ENCODE measurements at regions not wholly inside any gene's neighbourhood (a gene's known extent, or its start where the extent isn't known, plus 50 kb on each side); places are given as distances from the start of the nearest gene placed in this dataset.

DNA sequence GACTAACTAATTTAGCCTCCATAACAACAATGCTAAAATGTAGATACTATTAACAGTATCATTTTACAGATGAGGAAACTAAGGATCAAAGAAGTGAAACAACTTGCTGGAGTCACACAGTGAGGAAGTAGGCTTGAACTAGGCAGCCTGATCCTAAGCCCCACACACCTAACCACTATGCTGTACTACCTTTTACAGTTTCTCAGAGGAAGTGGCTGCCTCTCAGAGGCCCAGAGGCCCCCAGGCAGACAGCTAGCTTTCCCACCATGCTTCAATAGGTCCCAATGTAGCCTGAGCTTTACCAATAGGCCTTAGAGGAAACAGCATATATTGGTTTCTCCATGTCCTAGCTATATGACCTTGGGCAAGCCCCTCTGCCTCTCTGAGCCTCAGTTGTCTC lies 69.4 kb upstream of the PJA1 start:
- no peak for TF ChIP-seq CTCF (IDR thresholded peaks at IDR 0.05; ENCODE audit: borderline replicate concordance, extremely low read depth, low read length, poor library complexity, severe bottlenecking)

GRCh38 chrX:69232945-69233344 lies 67.7 kb upstream of the PJA1 start:
- no peaks in the 10 kb centered on the region for H3K27me3 ChIP-seq (ENCODE audit: insufficient read depth, low read length, poor library complexity)
- DNase-seq (no peak), ATAC-seq (ENCODE audit: insufficient read depth, low read depth) (no peak)
- H3K4me3 ChIP-seq (ENCODE audit: low read depth in 1 of 2, low read length in 2 of 2), result no peak overlapping the region
- TF ChIP-seq CTCF (IDR thresholded peaks at IDR 0.05; ENCODE audit: borderline replicate concordance, extremely low read depth, low read length, poor library complexity, severe bottlenecking) (no peak), EZH2 (IDR thresholded peaks at IDR 0.05; ENCODE audit: borderline replicate concordance, low read depth, low read length, severe bottlenecking) (no peak)
- no peaks in the 10 kb centered on the region for H3K4me1 ChIP-seq (ENCODE audit: insufficient read depth, low read length)
- no peaks in the 10 kb centered on the region for H3K79me2 ChIP-seq (ENCODE audit: insufficient read depth, low read length)
- no peaks in the 10 kb centered on the region for H4K20me1 ChIP-seq (ENCODE audit: insufficient read depth, low read length)
- no peak overlapping the region for H2AFZ ChIP-seq (ENCODE audit: low read depth, low read length)
- no peaks in the 10 kb centered on the region for H3K36me3 ChIP-seq (ENCODE audit: insufficient read depth, low read length)
- no peak overlapping the region for H3K4me2 ChIP-seq (ENCODE audit: insufficient read depth, low read length)
- H3K9me3 ChIP-seq (ENCODE audit: insufficient read depth, low read length, severe bottlenecking), result no peaks in the 10 kb centered on the region
- H3K9ac ChIP-seq (ENCODE audit: low read depth, low read length), result no peak overlapping the region
- no peak overlapping the region for H3K27ac ChIP-seq (ENCODE audit: low read length)

More for the DNA sequence above, 69.4 kb upstream of the PJA1 start:
- Histone ChIP-seq H3K36me3 (ENCODE audit: insufficient read depth, low read length) (no peaks in the 10 kb centered on the region), H3K27ac (ENCODE audit: low read length) (no peak overlapping the region), H2AFZ (ENCODE audit: low read depth, low read length) (no peak overlapping the region), H4K20me1 (ENCODE audit: insufficient read depth, low read length) (no peaks in the 10 kb centered on the region), H3K4me3 (ENCODE audit: low read depth in 1 of 2, low read length in 2 of 2) (no peak overlapping the region), H3K4me2 (ENCODE audit: insufficient read depth, low read length) (no peak overlapping the region), H3K27me3 (ENCODE audit: insufficient read depth, low read length, poor library complexity) (no peaks in the 10 kb centered on the region), H3K79me2 (ENCODE audit: insufficient read depth, low read length) (no peaks in the 10 kb centered on the region), H3K9me3 (ENCODE audit: insufficient read depth, low read length, severe bottlenecking) (no peaks in the 10 kb centered on the region), H3K9ac (ENCODE audit: low read depth, low read length) (no peak overlapping the region), H3K4me1 (ENCODE audit: insufficient read depth, low read length) (no peaks in the 10 kb centered on the region)
- DNase-seq (no peak), ATAC-seq (ENCODE audit: insufficient read depth, low read depth) (no peak)

DNA sequence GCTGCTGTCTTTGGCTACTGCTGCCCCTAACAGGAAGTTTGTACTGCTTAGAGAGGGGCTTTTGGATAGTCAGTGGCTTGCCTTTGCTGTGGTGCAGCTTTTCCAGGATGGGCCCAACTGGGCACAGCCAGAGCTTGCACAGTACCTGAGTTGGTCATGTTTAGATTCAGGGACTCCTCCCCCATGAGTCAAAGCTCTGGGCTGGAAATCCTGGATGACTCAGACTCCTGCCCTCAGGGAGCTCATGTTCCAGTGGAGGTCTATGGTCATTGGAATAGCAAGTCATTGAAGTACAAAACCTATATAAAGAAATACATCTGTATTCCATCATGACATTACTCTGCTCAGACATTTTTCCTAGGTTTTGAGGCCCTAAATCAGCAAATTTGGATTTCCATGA lies 66.7 kb upstream of the PJA1 start:
- no peaks in the 10 kb centered on the region for H3K36me3 ChIP-seq (ENCODE audit: insufficient read depth, low read length)
- TF ChIP-seq CTCF (IDR thresholded peaks at IDR 0.05; ENCODE audit: borderline replicate concordance, extremely low read depth, low read length, poor library complexity, severe bottlenecking) (no peak), EZH2 (IDR thresholded peaks at IDR 0.05; ENCODE audit: borderline replicate concordance, low read depth, low read length, severe bottlenecking) (no peak)
- no peaks in the 10 kb centered on the region for H4K20me1 ChIP-seq (ENCODE audit: insufficient read depth, low read length)
- DNase-seq, result no peak
- ATAC-seq (ENCODE audit: insufficient read depth, low read depth), result no peak
- no peaks in the 10 kb centered on the region for H3K4me1 ChIP-seq (ENCODE audit: insufficient read depth, low read length)
- H3K4me2 ChIP-seq (ENCODE audit: insufficient read depth, low read length), result no peak overlapping the region
- no peaks in the 10 kb centered on the region for H3K9me3 ChIP-seq (ENCODE audit: insufficient read depth, low read length, severe bottlenecking)
- no peak overlapping the region for H3K27ac ChIP-seq (ENCODE audit: low read length)
- H2AFZ ChIP-seq (ENCODE audit: low read depth, low read length), result no peak overlapping the region
- H3K79me2 ChIP-seq (ENCODE audit: insufficient read depth, low read length), result no peaks in the 10 kb centered on the region
- H3K4me3 ChIP-seq (ENCODE audit: low read depth in 1 of 2, low read length in 2 of 2), result no peak overlapping the region
- H3K27me3 ChIP-seq (ENCODE audit: insufficient read depth, low read length, poor library complexity), result no peaks in the 10 kb centered on the region
- no peak overlapping the region for H3K9ac ChIP-seq (ENCODE audit: low read depth, low read length)

DNA sequence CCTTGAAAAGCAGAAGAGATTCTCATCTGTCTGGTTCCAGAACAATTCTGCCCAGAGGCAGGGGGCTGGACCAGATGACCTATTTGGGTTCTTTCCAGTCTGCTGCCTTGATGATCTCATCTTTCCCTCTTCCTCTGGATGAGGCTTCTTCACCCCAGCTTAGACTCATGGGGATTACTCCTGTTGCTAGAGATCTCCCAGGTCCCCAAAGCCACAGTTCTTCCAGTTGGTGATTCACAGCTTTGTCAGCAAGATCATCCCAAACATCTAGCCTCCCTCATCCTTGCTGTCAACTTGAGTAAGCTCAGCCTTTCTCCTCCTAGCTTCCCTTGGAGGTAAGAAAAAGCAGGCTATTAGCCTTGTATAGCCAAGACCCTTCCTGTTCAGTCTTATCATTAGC lies 64.2 kb upstream of the PJA1 start:
- H3K4me1 ChIP-seq (ENCODE audit: insufficient read depth, low read length), result no peaks in the 10 kb centered on the region
- H3K27me3 ChIP-seq (ENCODE audit: insufficient read depth, low read length, poor library complexity), result no peaks in the 10 kb centered on the region
- ATAC-seq (ENCODE audit: insufficient read depth, low read depth), result no peak
- no peak for DNase-seq
- no peaks in the 10 kb centered on the region for H4K20me1 ChIP-seq (ENCODE audit: insufficient read depth, low read length)
- no peak for TF ChIP-seq EZH2 (IDR thresholded peaks at IDR 0.05; ENCODE audit: borderline replicate concordance, low read depth, low read length, severe bottlenecking)
- TF ChIP-seq CTCF (IDR thresholded peaks at IDR 0.05; ENCODE audit: borderline replicate concordance, extremely low read depth, low read length, poor library complexity, severe bottlenecking), result no peak
- H3K79me2 ChIP-seq (ENCODE audit: insufficient read depth, low read length), result no peaks in the 10 kb centered on the region
- no peaks in the 10 kb centered on the region for H3K9me3 ChIP-seq (ENCODE audit: insufficient read depth, low read length, severe bottlenecking)
- H3K4me3 ChIP-seq (ENCODE audit: low read depth in 1 of 2, low read length in 2 of 2), result no peak overlapping the region
- no peak overlapping the region for H3K4me2 ChIP-seq (ENCODE audit: insufficient read depth, low read length)
- H3K9ac ChIP-seq (ENCODE audit: low read depth, low read length), result no peak overlapping the region
- no peak overlapping the region for H3K27ac ChIP-seq (ENCODE audit: low read length)
- H3K36me3 ChIP-seq (ENCODE audit: insufficient read depth, low read length), result no peaks in the 10 kb centered on the region
- no peak overlapping the region for H2AFZ ChIP-seq (ENCODE audit: low read depth, low read length)
